Neural cell (in vitro differentiated cells): ENCODE measurements at regions not wholly inside any gene's neighbourhood (a gene's known extent, or its start where the extent isn't known, plus 50 kb on each side); places are given as distances from the start of the nearest gene placed in this dataset.

Experiments used
- EZH2 ChIP-seq: fragments of 200-600, 300-800 bp; shearing (Covaris generic), sonication (generic); IDR thresholded peaks from 2 replicates; pipeline ENCODE4 v1.6.1; 2014; ENCODE audit warnings: antibody characterized with exemption, low read length, borderline replicate concordance, mild to moderate bottlenecking; ENCODE audit not compliant: insufficient read depth, poor library complexity, severe bottlenecking
- TF ChIP-seq, protein P1 (sequence below): fragments of 450-650 bp; IDR thresholded peaks from 2 replicates; pipeline ENCODE4 v1.5.1; 2014; ENCODE audit warnings: antibody characterized with exemption, mild to moderate bottlenecking, moderate library complexity; ENCODE audit not compliant: poor library complexity, severe bottlenecking
- TF ChIP-seq, protein P2 (sequence below): IDR thresholded peaks from 2 replicates; pipeline ENCODE4 v1.6.1; 2012; ENCODE audit warnings: borderline replicate concordance

DNA sequence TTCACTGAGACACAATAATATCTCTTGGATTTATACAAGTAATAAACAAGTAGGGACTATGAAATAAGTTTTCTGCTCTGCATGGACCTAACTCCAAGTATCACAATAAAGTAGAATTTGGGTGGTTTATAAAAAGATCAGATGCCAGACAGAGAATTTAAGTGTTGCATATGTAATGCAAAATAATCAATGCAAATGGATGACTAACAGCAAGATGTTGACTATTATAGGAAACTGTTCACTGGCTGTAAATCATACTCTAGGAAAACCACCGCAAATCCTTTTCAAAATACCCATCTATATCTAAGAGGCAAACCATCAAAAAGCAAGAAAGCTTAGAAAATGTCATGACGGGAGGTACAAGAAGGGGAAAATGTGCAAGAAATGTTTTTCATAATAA is 539.8 kb upstream of the FAM174A start:
- TF ChIP-seq, protein P1, sequence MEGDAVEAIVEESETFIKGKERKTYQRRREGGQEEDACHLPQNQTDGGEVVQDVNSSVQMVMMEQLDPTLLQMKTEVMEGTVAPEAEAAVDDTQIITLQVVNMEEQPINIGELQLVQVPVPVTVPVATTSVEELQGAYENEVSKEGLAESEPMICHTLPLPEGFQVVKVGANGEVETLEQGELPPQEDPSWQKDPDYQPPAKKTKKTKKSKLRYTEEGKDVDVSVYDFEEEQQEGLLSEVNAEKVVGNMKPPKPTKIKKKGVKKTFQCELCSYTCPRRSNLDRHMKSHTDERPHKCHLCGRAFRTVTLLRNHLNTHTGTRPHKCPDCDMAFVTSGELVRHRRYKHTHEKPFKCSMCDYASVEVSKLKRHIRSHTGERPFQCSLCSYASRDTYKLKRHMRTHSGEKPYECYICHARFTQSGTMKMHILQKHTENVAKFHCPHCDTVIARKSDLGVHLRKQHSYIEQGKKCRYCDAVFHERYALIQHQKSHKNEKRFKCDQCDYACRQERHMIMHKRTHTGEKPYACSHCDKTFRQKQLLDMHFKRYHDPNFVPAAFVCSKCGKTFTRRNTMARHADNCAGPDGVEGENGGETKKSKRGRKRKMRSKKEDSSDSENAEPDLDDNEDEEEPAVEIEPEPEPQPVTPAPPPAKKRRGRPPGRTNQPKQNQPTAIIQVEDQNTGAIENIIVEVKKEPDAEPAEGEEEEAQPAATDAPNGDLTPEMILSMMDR, result no peak
- TF ChIP-seq, protein P2, sequence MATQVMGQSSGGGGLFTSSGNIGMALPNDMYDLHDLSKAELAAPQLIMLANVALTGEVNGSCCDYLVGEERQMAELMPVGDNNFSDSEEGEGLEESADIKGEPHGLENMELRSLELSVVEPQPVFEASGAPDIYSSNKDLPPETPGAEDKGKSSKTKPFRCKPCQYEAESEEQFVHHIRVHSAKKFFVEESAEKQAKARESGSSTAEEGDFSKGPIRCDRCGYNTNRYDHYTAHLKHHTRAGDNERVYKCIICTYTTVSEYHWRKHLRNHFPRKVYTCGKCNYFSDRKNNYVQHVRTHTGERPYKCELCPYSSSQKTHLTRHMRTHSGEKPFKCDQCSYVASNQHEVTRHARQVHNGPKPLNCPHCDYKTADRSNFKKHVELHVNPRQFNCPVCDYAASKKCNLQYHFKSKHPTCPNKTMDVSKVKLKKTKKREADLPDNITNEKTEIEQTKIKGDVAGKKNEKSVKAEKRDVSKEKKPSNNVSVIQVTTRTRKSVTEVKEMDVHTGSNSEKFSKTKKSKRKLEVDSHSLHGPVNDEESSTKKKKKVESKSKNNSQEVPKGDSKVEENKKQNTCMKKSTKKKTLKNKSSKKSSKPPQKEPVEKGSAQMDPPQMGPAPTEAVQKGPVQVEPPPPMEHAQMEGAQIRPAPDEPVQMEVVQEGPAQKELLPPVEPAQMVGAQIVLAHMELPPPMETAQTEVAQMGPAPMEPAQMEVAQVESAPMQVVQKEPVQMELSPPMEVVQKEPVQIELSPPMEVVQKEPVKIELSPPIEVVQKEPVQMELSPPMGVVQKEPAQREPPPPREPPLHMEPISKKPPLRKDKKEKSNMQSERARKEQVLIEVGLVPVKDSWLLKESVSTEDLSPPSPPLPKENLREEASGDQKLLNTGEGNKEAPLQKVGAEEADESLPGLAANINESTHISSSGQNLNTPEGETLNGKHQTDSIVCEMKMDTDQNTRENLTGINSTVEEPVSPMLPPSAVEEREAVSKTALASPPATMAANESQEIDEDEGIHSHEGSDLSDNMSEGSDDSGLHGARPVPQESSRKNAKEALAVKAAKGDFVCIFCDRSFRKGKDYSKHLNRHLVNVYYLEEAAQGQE, result no peak
- no peak for TF ChIP-seq EZH2
